ENCODE measurements at regions not wholly inside any gene's neighbourhood (a gene's known extent, or its start where the extent isn't known, plus 50 kb on each side); places are given as distances from the start of the nearest gene placed in this dataset.
"Not testable (repeated sequence)": the region's sequence is repeated elsewhere in the genome, so short reads cannot be mapped to it uniquely, and the experiment has no call there.

- H3K4me1 Mint-ChIP-seq (ENCODE audit: low read depth): no peaks in the 10 kb centered on the region
- no peaks in the 10 kb centered on the region for H3K36me3 Mint-ChIP-seq (ENCODE audit: low read depth)
- no peak for TF ChIP-seq CTCF (IDR thresholded peaks at IDR 0.05)
- peaks cover 7% of the 10 kb centered on the region for H3K27me3 Mint-ChIP-seq (ENCODE audit: low read depth)
- no peak overlapping the region for H3K27ac Mint-ChIP-seq (ENCODE audit: unreplicated experiment)
- H3K4me3 Mint-ChIP-seq (ENCODE audit: unreplicated experiment): no peak overlapping the region
- DNase-seq (ENCODE audit: low spot score): no peak
- H3K9me3 Mint-ChIP-seq (ENCODE audit: low read depth): peaks cover 21% of the 10 kb centered on the region
Observed at GRCh38 chr5:66377747-66378146, 218.4 kb upstream of the MAST4 start.

- Mint-ChIP-seq H3K27me3 (ENCODE audit: low read depth) (peaks cover 7% of the 10 kb centered on the region), H3K36me3 (ENCODE audit: low read depth) (no peaks in the 10 kb centered on the region), H3K9me3 (ENCODE audit: low read depth) (peaks cover 21% of the 10 kb centered on the region), H3K4me3 (ENCODE audit: unreplicated experiment) (no peak overlapping the region), H3K27ac (ENCODE audit: unreplicated experiment) (no peak overlapping the region), H3K4me1 (ENCODE audit: low read depth) (no peaks in the 10 kb centered on the region)
- no peak for TF ChIP-seq CTCF (IDR thresholded peaks at IDR 0.05)
- no peak for DNase-seq (ENCODE audit: low spot score)
Observed at GRCh38 chr5:66378407-66378806, 217.8 kb upstream of the MAST4 start.

GRCh38 chr5:66382152-66382551 lies 214.0 kb upstream of the MAST4 start:
- Mint-ChIP-seq H3K27me3 (ENCODE audit: low read depth) (no peaks in the 10 kb centered on the region), H3K4me1 (ENCODE audit: low read depth) (no peaks in the 10 kb centered on the region)

GRCh38 chr5:66405145-66405544 lies 191.0 kb upstream of the MAST4 start:
- H3K27ac Mint-ChIP-seq (ENCODE audit: unreplicated experiment); H3K36me3 Mint-ChIP-seq (ENCODE audit: low read depth); H3K4me1 Mint-ChIP-seq (ENCODE audit: low read depth); DNase-seq (ENCODE audit: low spot score); H3K9me3 Mint-ChIP-seq (ENCODE audit: low read depth); H3K4me3 Mint-ChIP-seq (ENCODE audit: unreplicated experiment): not testable (repeated sequence)
- peaks cover 11% of the 10 kb centered on the region for H3K27me3 Mint-ChIP-seq (ENCODE audit: low read depth)

More at GRCh38 chr5:66382152-66382551, 214.0 kb upstream of the MAST4 start:
- no peaks in the 10 kb centered on the region for H3K36me3 Mint-ChIP-seq (ENCODE audit: low read depth)
- no peak for TF ChIP-seq CTCF (IDR thresholded peaks at IDR 0.05)
- H3K4me3 Mint-ChIP-seq (ENCODE audit: unreplicated experiment): no peak overlapping the region
- no peak overlapping the region for H3K27ac Mint-ChIP-seq (ENCODE audit: unreplicated experiment)
- peaks cover 21% of the 10 kb centered on the region for H3K9me3 Mint-ChIP-seq (ENCODE audit: low read depth)
- no peak for DNase-seq (ENCODE audit: low spot score)

GRCh38 chr5:66406761-66407336 lies 189.3 kb upstream of the MAST4 start:
- Mint-ChIP-seq H3K4me1 (ENCODE audit: low read depth) (no peaks in the 10 kb centered on the region), H3K27me3 (ENCODE audit: low read depth) (peaks cover 8% of the 10 kb centered on the region), H3K9me3 (ENCODE audit: low read depth) (peaks cover 10% of the 10 kb centered on the region), H3K4me3 (ENCODE audit: unreplicated experiment) (no peak overlapping the region), H3K27ac (ENCODE audit: unreplicated experiment) (no peak overlapping the region), H3K36me3 (ENCODE audit: low read depth) (peaks cover 2% of the 10 kb centered on the region)
- DNase-seq (ENCODE audit: low spot score): no peak
- TF ChIP-seq CTCF (IDR thresholded peaks at IDR 0.05): no peak

- peaks cover 3% of the 10 kb centered on the region for H3K27me3 Mint-ChIP-seq (ENCODE audit: low read depth)
- peaks cover 2% of the 10 kb centered on the region for H3K36me3 Mint-ChIP-seq (ENCODE audit: low read depth)
- no peak overlapping the region for H3K27ac Mint-ChIP-seq (ENCODE audit: unreplicated experiment)
- no peak for TF ChIP-seq CTCF (IDR thresholded peaks at IDR 0.05)
- no peaks in the 10 kb centered on the region for H3K4me1 Mint-ChIP-seq (ENCODE audit: low read depth)
- DNase-seq (ENCODE audit: low spot score): no peak
- no peak overlapping the region for H3K4me3 Mint-ChIP-seq (ENCODE audit: unreplicated experiment)
- H3K9me3 Mint-ChIP-seq (ENCODE audit: low read depth): peaks cover 10% of the 10 kb centered on the region
Observed at GRCh38 chr5:66407765-66408164, 188.4 kb upstream of the MAST4 start.
